SW480 (cell line): ENCODE measurements at regions not wholly inside any gene's neighbourhood (a gene's known extent, or its start where the extent isn't known, plus 50 kb on each side); places are given as distances from the start of the nearest gene placed in this dataset.

Source experiments
- DNase-seq: peaks from one replicate; pipeline ENCODE4 v3.0.0-alpha.2; 2016; ENCODE audit warnings: low spot score

- DNase-seq, result no peak
These were observed 161.1 kb upstream of the PKDCC start for GRCh38 chr2:41886757-41887156.

GRCh38 chr2:41890341-41890740, 157.5 kb upstream of the PKDCC start:
- no peak for DNase-seq

- DNase-seq, result peak; percentile 46
These were observed 155.3 kb upstream of the PKDCC start for GRCh38 chr2:41892476-41892875.

GRCh38 chr2:41894563-41895333, 153.1 kb upstream of the PKDCC start:
- DNase-seq, result peak; percentile 30

- no peak for DNase-seq
These were observed 152.5 kb upstream of the PKDCC start for GRCh38 chr2:41895334-41895664.

GRCh38 chr2:41896186-41896846, 151.5 kb upstream of the PKDCC start:
- no peak for DNase-seq

GRCh38 chr2:41899189-41899588, 148.6 kb upstream of the PKDCC start:
- no peak for DNase-seq

- DNase-seq, result no peak
These were observed 147.7 kb upstream of the PKDCC start for GRCh38 chr2:41900101-41900577.

GRCh38 chr2:41902897-41903296, 144.9 kb upstream of the PKDCC start:
- no peak for DNase-seq

GRCh38 chr2:41903474-41904135, 144.2 kb upstream of the PKDCC start:
- no peak for DNase-seq

GRCh38 chr2:41904459-41904858, 143.4 kb upstream of the PKDCC start:
- no peak for DNase-seq

- DNase-seq, result no peak
These were observed 142.1 kb upstream of the PKDCC start for GRCh38 chr2:41905597-41906337.

GRCh38 chr2:41906338-41906725, 141.5 kb upstream of the PKDCC start:
- DNase-seq, result no peak

GRCh38 chr2:41907141-41907540, 140.7 kb upstream of the PKDCC start:
- DNase-seq, result no peak

GRCh38 chr2:41907771-41908207, 140.0 kb upstream of the PKDCC start:
- DNase-seq, result peak; percentile 37

GRCh38 chr2:41908349-41908748, 139.5 kb upstream of the PKDCC start:
- no peak for DNase-seq

GRCh38 chr2:41909584-41909983, 138.2 kb upstream of the PKDCC start:
- DNase-seq, result no peak

- peak; percentile 13 for DNase-seq
These were observed 137.7 kb upstream of the PKDCC start for GRCh38 chr2:41910126-41910525.

GRCh38 chr2:41911033-41911432, 136.8 kb upstream of the PKDCC start:
- no peak for DNase-seq

- no peak for DNase-seq
These were observed 135.5 kb upstream of the PKDCC start for GRCh38 chr2:41912337-41912736.

- no peak for DNase-seq
These were observed 135.0 kb upstream of the PKDCC start for GRCh38 chr2:41912776-41913175.

- no peak for DNase-seq
These were observed 134.5 kb upstream of the PKDCC start for GRCh38 chr2:41913311-41913710.
